PFSK-1 (cell line): ENCODE measurements at regions not wholly inside any gene's neighbourhood (a gene's known extent, or its start where the extent isn't known, plus 50 kb on each side); places are given as distances from the start of the nearest gene placed in this dataset.

ENCODE experiments used
- FOXP2 ChIP-seq: optimal IDR thresholded peaks from 2 replicates; pipeline ENCODE3; 2011; ENCODE audit warnings: borderline replicate concordance, control low read depth, inconsistent platforms; ENCODE audit not compliant: insufficient read depth; ENCODE audit errors: extremely low read length, extremely low read depth
- POLR2AphosphoS5 ChIP-seq: IDR thresholded peaks from 2 replicates; pipeline ENCODE4 v1.6.1; 2012; ENCODE audit warnings: low read depth, mild to moderate bottlenecking, control low read depth, low read length, moderate library complexity
- SIN3A ChIP-seq: IDR thresholded peaks from 2 replicates; pipeline ENCODE4 v1.6.1; 2012; ENCODE audit warnings: mild to moderate bottlenecking, low read length, moderate library complexity, borderline replicate concordance; ENCODE audit not compliant: insufficient read depth
- TAF1 ChIP-seq: IDR thresholded peaks from 2 replicates; pipeline ENCODE4 v1.6.1; 2012; ENCODE audit warnings: low read length, control low read depth, borderline replicate concordance; ENCODE audit not compliant: insufficient read depth
- TF ChIP-seq, protein P1 (sequence below), 2 experiments: IDR thresholded peaks; 2 replicates each; pipeline versions ENCODE4 v1.6.1 to v1.8.0; 2011 to 2012; ENCODE audit warnings: low read depth in 2 of 2, low read length in 2 of 2, control low read depth in 1 of 2, inconsistent platforms in 1 of 2, mild to moderate bottlenecking in 1 of 2, moderate library complexity in 1 of 2; ENCODE audit not compliant: insufficient read depth in 1 of 2

DNA sequence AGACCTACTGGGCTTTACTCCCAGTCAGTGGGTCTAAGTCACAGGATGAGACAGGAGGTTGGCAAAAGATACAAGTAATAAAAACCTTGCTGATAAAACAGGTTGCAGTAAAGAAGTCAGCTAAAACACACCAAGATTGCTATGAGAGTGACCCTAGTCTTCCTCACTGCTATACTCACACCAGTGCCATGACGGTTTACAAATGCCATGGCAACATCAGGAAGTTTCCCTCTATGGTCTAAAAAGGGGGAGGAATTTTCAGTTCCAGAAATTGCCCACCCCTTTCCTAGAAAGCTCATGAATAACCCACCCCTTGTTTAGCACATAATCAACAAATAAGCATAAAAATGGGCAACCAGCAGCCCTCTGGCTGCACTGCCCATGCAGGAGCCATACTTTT lies 966.7 kb upstream of the ROBO1 start:
- TF ChIP-seq POLR2AphosphoS5 (no peak), TAF1 (no peak), SIN3A (no peak), FOXP2 (no peak)
- TF ChIP-seq, protein P1, sequence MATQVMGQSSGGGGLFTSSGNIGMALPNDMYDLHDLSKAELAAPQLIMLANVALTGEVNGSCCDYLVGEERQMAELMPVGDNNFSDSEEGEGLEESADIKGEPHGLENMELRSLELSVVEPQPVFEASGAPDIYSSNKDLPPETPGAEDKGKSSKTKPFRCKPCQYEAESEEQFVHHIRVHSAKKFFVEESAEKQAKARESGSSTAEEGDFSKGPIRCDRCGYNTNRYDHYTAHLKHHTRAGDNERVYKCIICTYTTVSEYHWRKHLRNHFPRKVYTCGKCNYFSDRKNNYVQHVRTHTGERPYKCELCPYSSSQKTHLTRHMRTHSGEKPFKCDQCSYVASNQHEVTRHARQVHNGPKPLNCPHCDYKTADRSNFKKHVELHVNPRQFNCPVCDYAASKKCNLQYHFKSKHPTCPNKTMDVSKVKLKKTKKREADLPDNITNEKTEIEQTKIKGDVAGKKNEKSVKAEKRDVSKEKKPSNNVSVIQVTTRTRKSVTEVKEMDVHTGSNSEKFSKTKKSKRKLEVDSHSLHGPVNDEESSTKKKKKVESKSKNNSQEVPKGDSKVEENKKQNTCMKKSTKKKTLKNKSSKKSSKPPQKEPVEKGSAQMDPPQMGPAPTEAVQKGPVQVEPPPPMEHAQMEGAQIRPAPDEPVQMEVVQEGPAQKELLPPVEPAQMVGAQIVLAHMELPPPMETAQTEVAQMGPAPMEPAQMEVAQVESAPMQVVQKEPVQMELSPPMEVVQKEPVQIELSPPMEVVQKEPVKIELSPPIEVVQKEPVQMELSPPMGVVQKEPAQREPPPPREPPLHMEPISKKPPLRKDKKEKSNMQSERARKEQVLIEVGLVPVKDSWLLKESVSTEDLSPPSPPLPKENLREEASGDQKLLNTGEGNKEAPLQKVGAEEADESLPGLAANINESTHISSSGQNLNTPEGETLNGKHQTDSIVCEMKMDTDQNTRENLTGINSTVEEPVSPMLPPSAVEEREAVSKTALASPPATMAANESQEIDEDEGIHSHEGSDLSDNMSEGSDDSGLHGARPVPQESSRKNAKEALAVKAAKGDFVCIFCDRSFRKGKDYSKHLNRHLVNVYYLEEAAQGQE (IDR thresholded peaks at IDR 0.05; ENCODE audit: insufficient read depth in 1 of 2, low read depth in 2 of 2, low read length in 2 of 2): no peak
